GM23338 (cell line): ENCODE measurements at regions not wholly inside any gene's neighbourhood (a gene's known extent, or its start where the extent isn't known, plus 50 kb on each side); places are given as distances from the start of the nearest gene placed in this dataset.

ENCODE experiments used
- ATAC-seq: fragments of 200-7000 bp; cut with Tn5 transposase; 3 replicates; pipeline ENCODE4 v1.9.1; 2020
- DNase-seq: peaks from one replicate; pipeline ENCODE4 v3.0.0-alpha.2; 2015; ENCODE audit warnings: low spot score
- H2AFZ ChIP-seq: fragments of 200-600 bp; sonication (generic); 2 replicates; pipeline ENCODE4 v1.8.0; 2016; ENCODE audit warnings: antibody characterized with exemption, mild to moderate bottlenecking, moderate library complexity
- H3F3A ChIP-seq: fragments of 200-600 bp; sonication (generic); replicated peaks from 2 replicates; pipeline ENCODE4 v1.8.0; 2017; ENCODE audit warnings: antibody characterized with exemption, mixed run types, low read depth
- H3K27ac ChIP-seq: fragments of 200-600 bp; sonication (generic); 2 replicates; pipeline ENCODE4 v1.6.1; 2016; ENCODE audit warnings: low read depth
- H3K27me3 ChIP-seq: fragments of 200-600 bp; sonication (generic); 2 replicates; pipeline ENCODE4 v1.8.0; 2016; ENCODE audit warnings: mild to moderate bottlenecking, mixed run types, moderate library complexity; ENCODE audit not compliant: insufficient read depth
- H3K36me3 ChIP-seq: fragments of 200-600 bp; sonication (generic); 2 replicates; pipeline ENCODE4 v1.8.0; 2016; ENCODE audit warnings: mild to moderate bottlenecking; ENCODE audit not compliant: insufficient read depth
- H3K4me1 ChIP-seq: fragments of 200-600 bp; sonication (generic); 2 replicates; pipeline ENCODE4 v1.8.0; 2016; ENCODE audit warnings: mild to moderate bottlenecking, moderate library complexity; ENCODE audit not compliant: insufficient read depth
- H3K4me2 ChIP-seq: fragments of 200-600 bp; sonication (generic); 2 replicates; pipeline ENCODE4 v1.7.1; 2017; ENCODE audit warnings: mixed run types
- H3K4me3 ChIP-seq: fragments of 200-600 bp; sonication (generic); 2 replicates; pipeline ENCODE4 v1.6.1; 2016; ENCODE audit warnings: mixed run types
- H3K79me2 ChIP-seq: fragments of 200-600 bp; sonication (generic); replicated peaks from 2 replicates; pipeline ENCODE4 v1.8.0; 2017; ENCODE audit warnings: mild to moderate bottlenecking; ENCODE audit not compliant: insufficient read depth
- H3K9me2 ChIP-seq: fragments of 200-600 bp; sonication (generic); 2 replicates; pipeline ENCODE4 v1.8.0; 2017; ENCODE audit not compliant: insufficient read depth
- H4K20me1 ChIP-seq: fragments of 200-600 bp; sonication (generic); replicated peaks from 2 replicates; pipeline ENCODE4 v1.8.0; 2017; ENCODE audit warnings: mild to moderate bottlenecking; ENCODE audit not compliant: insufficient read depth
- H3K27ac Mint-ChIP-seq: 2 replicates; pipeline ENCODE4 v1.8.0; 2020; ENCODE audit warnings: inconsistent platforms, mild to moderate bottlenecking, moderate library complexity, mixed read lengths
- H3K27me3 Mint-ChIP-seq: 3 replicates; pipeline ENCODE4 v1.8.0; 2022; ENCODE audit warnings: low read depth, mild to moderate bottlenecking, moderate library complexity, mixed read lengths, inconsistent platforms; ENCODE audit not compliant: insufficient read depth, poor library complexity
- H3K36me3 Mint-ChIP-seq: 3 replicates; pipeline ENCODE4 v1.8.0; 2021; ENCODE audit warnings: low read depth, mild to moderate bottlenecking, inconsistent platforms, moderate library complexity, mixed read lengths
- H3K4me1 Mint-ChIP-seq: 3 replicates; pipeline ENCODE4 v1.8.0; 2020; ENCODE audit warnings: mild to moderate bottlenecking, inconsistent platforms, mixed read lengths
- H3K4me3 Mint-ChIP-seq: 3 replicates; pipeline ENCODE4 v1.8.0; 2021; ENCODE audit warnings: moderate library complexity, mild to moderate bottlenecking, inconsistent platforms, mixed read lengths
- H3K9me3 Mint-ChIP-seq: 3 replicates; pipeline ENCODE4 v1.8.0; 2020; ENCODE audit warnings: moderate library complexity, mild to moderate bottlenecking, inconsistent platforms, mixed read lengths
- CREB1 ChIP-seq: fragments of 250-450 bp; sonication (Bioruptor Pico); IDR thresholded peaks from 2 replicates; pipeline ENCODE4 v1.5.0; 2020; ENCODE audit warnings: low read depth, mild to moderate bottlenecking, moderate library complexity
- CTCF ChIP-seq, 2 experiments: fragments of 200-600 bp in 1 of 2; sonication (generic) in 1 of 2; conservative IDR thresholded peaks; 2 replicates each; pipeline versions ENCODE4 v1.5.1 to v1.6.1; 2016 to 2017; ENCODE audit warnings: antibody characterized with exemption in 2 of 2, low read depth in 2 of 2, mild to moderate bottlenecking in 2 of 2, moderate library complexity in 1 of 2
- ETS1 ChIP-seq: IDR thresholded peaks from 2 replicates; pipeline ENCODE4 v1.6.1; 2016; ENCODE audit warnings: antibody characterized with exemption
- EZH2 ChIP-seq: fragments of 200-600 bp; sonication (generic); IDR thresholded peaks from one replicate; pipeline ENCODE4 v1.8.0; 2017; ENCODE audit warnings: antibody characterized with exemption, mild to moderate bottlenecking, low read depth; ENCODE audit not compliant: unreplicated experiment
- EZH2phosphoT487 ChIP-seq: fragments of 200-600 bp; sonication (generic); IDR thresholded peaks from one replicate; pipeline ENCODE4 v1.8.1; 2018; ENCODE audit warnings: antibody characterized with exemption; ENCODE audit not compliant: unreplicated experiment
- JUNB ChIP-seq: IDR thresholded peaks from one replicate; pipeline ENCODE4 v1.6.1; 2016; ENCODE audit warnings: antibody characterized with exemption; ENCODE audit not compliant: unreplicated experiment
- NANOG ChIP-seq: IDR thresholded peaks from 2 replicates; pipeline ENCODE4 v1.6.1; 2016; ENCODE audit warnings: antibody characterized with exemption, borderline replicate concordance
- POLR2AphosphoS5 ChIP-seq: IDR thresholded peaks from 2 replicates; pipeline ENCODE4 v1.6.1; 2016; ENCODE audit warnings: antibody characterized with exemption, low read depth
- REST ChIP-seq: IDR thresholded peaks from one replicate; pipeline ENCODE4 v1.6.1; 2018; ENCODE audit warnings: antibody characterized with exemption; ENCODE audit not compliant: unreplicated experiment
- STAT1 ChIP-seq: IDR thresholded peaks from one replicate; pipeline ENCODE4 v1.6.1; 2016; ENCODE audit warnings: antibody characterized with exemption; ENCODE audit not compliant: unreplicated experiment
- ZNF114 ChIP-seq: fragments of 250-450 bp; sonication (Bioruptor Pico); IDR thresholded peaks from 2 replicates; pipeline ENCODE4 v1.5.0; 2020; ENCODE audit warnings: mild to moderate bottlenecking, moderate library complexity
- ZNF331 ChIP-seq: fragments of 250-450 bp; sonication (Bioruptor Pico); IDR thresholded peaks from 2 replicates; pipeline ENCODE4 v1.5.0; 2020; ENCODE audit warnings: low read depth, mild to moderate bottlenecking, moderate library complexity
- ZNF462 ChIP-seq: fragments of 250-450 bp; sonication (Bioruptor Pico); IDR thresholded peaks from 2 replicates; pipeline ENCODE4 v1.5.0; 2020; ENCODE audit warnings: mild to moderate bottlenecking, moderate library complexity

GRCh38 chr1:113007706-113008364, 51.8 kb upstream of the SLC16A1 start:
- Mint-ChIP-seq H3K36me3 (peaks cover 11% of the 10 kb centered on the region), H3K4me3 (no peak overlapping the region), H3K27me3 (peaks cover 2% of the 10 kb centered on the region), H3K9me3 (no peaks in the 10 kb centered on the region), H3K27ac (no peak overlapping the region), H3K4me1 (no peaks in the 10 kb centered on the region)
- H2AFZ ChIP-seq, result no peak overlapping the region
- no peaks in the 10 kb centered on the region for H3K9me2 ChIP-seq
- H4K20me1 ChIP-seq, result no peaks in the 10 kb centered on the region
- H3F3A ChIP-seq, result no peaks in the 10 kb centered on the region
- H3K27ac ChIP-seq, result no peak overlapping the region
- no peak for ATAC-seq
- H3K4me3 ChIP-seq, result no peak overlapping the region
- H3K4me1 ChIP-seq, result no peaks in the 10 kb centered on the region
- H3K79me2 ChIP-seq, result no peaks in the 10 kb centered on the region
- TF ChIP-seq NANOG (no peak), ZNF331 (CRISPR knock-in tag) (no peak), JUNB (no peak), CREB1 (CRISPR knock-in tag) (no peak), REST (no peak), ETS1 (no peak), EZH2phosphoT487 (no peak), ZNF462 (CRISPR knock-in tag) (no peak), STAT1 (no peak), EZH2 (no peak), POLR2AphosphoS5 (no peak), ZNF114 (CRISPR knock-in tag) (no peak), CTCF (conservative IDR thresholded peaks at IDR 0.05; ENCODE audit: low read depth in 2 of 2) (no peak)
- H3K27me3 ChIP-seq, result no peaks in the 10 kb centered on the region
- H3K36me3 ChIP-seq, result no peaks in the 10 kb centered on the region
- no peak for DNase-seq
- H3K4me2 ChIP-seq, result no peak overlapping the region
